Neuronal stem cell (in vitro differentiated cells): ENCODE measurements at regions not wholly inside any gene's neighbourhood (a gene's known extent, or its start where the extent isn't known, plus 50 kb on each side); places are given as distances from the start of the nearest gene placed in this dataset.

Experiments used
- DNase-seq: peaks from one replicate; pipeline ENCODE4 v3.0.0-alpha.2; 2013; ENCODE audit warnings: low spot score
- H2AFZ ChIP-seq: one replicate; pipeline ENCODE4 v1.6.1; 2013; ENCODE audit warnings: mild to moderate bottlenecking, low read length, inconsistent platforms
- H2AK5ac ChIP-seq: 2 replicates; pipeline ENCODE4 v1.6.1; 2013; ENCODE audit warnings: low read depth, mild to moderate bottlenecking, inconsistent platforms, low read length, moderate library complexity, mixed read lengths
- H2BK120ac ChIP-seq: 2 replicates; pipeline ENCODE4 v1.6.1; 2013; ENCODE audit warnings: low read depth, mild to moderate bottlenecking, inconsistent platforms, low read length, moderate library complexity, mixed read lengths
- H2BK12ac ChIP-seq: one replicate; pipeline ENCODE4 v1.6.1; 2013; ENCODE audit warnings: low read length, inconsistent platforms
- H2BK15ac ChIP-seq: 2 replicates; pipeline ENCODE4 v1.6.1; 2013; ENCODE audit warnings: mild to moderate bottlenecking, low read length, inconsistent platforms, mixed read lengths
- H2BK5ac ChIP-seq: one replicate; pipeline ENCODE4 v1.6.1; 2013; ENCODE audit warnings: inconsistent platforms, mild to moderate bottlenecking, low read length, moderate library complexity
- H3K14ac ChIP-seq: one replicate; pipeline ENCODE4 v1.6.1; 2013; ENCODE audit warnings: low read length, inconsistent platforms
- H3K18ac ChIP-seq: 2 replicates; pipeline ENCODE4 v1.6.1; 2013; ENCODE audit warnings: low read length, inconsistent platforms
- H3K23ac ChIP-seq: 2 replicates; pipeline ENCODE4 v1.6.1; 2013; ENCODE audit warnings: low read depth, mild to moderate bottlenecking, mixed read lengths, low read length, inconsistent platforms; ENCODE audit not compliant: poor library complexity
- H3K27ac ChIP-seq: replicated peaks from 3 replicates; pipeline ENCODE4 v1.5.1; 2013; ENCODE audit warnings: low read length, inconsistent platforms
- H3K27me3 ChIP-seq, 3 experiments: 2 replicates each; pipeline ENCODE4 v1.6.1; 2013; ENCODE audit warnings: low read length in 3 of 3, mild to moderate bottlenecking in 2 of 3, inconsistent platforms in 1 of 3, low read depth in 1 of 3, mixed read lengths in 1 of 3, moderate library complexity in 1 of 3; ENCODE audit not compliant: control insufficient read depth in 3 of 3, insufficient read depth in 3 of 3
- H3K36me3 ChIP-seq, 2 donors: replicated peaks in 1 of 2; 2 replicates each; pipeline ENCODE4 v1.6.1; 2013; ENCODE audit warnings: low read length in 2 of 2; ENCODE audit not compliant: control insufficient read depth in 2 of 2, insufficient read depth in 2 of 2
- H3K4ac ChIP-seq: 2 replicates; pipeline ENCODE4 v1.6.1; 2013; ENCODE audit warnings: inconsistent platforms, mild to moderate bottlenecking, low read length, moderate library complexity
- H3K4me1 ChIP-seq, 2 donors: 1 replicate in 1 of 2; 2 replicates in 1 of 2; pipeline ENCODE4 v1.6.1; 2013; ENCODE audit warnings: low read length in 2 of 2, low read depth in 1 of 2; ENCODE audit not compliant: control insufficient read depth in 2 of 2, insufficient read depth in 1 of 2
- H3K4me2 ChIP-seq: one replicate; pipeline ENCODE4 v1.6.1; 2013; ENCODE audit warnings: mild to moderate bottlenecking, low read length, inconsistent platforms; ENCODE audit not compliant: insufficient read depth, poor library complexity, severe bottlenecking
- H3K4me3 ChIP-seq, 2 donors: 2 replicates each; pipeline ENCODE4 v1.5.1; 2013; ENCODE audit warnings: low read length in 2 of 2, mild to moderate bottlenecking in 2 of 2, inconsistent platforms in 1 of 2, moderate library complexity in 1 of 2
- H3K79me1 ChIP-seq: one replicate; pipeline ENCODE4 v1.6.1; 2013; ENCODE audit warnings: low read depth, mild to moderate bottlenecking, inconsistent platforms, low read length, moderate library complexity
- H3K9ac ChIP-seq: one replicate; pipeline ENCODE4 v1.6.1; 2013; ENCODE audit warnings: mild to moderate bottlenecking, low read depth, low read length, inconsistent platforms; ENCODE audit not compliant: poor library complexity
- H3K9me3 ChIP-seq, 2 donors: replicated peaks in 1 of 2; 2 replicates each; pipeline versions ENCODE3 to v1.6.1; 2013; ENCODE audit warnings: low read length in 2 of 2, mild to moderate bottlenecking in 2 of 2, inconsistent platforms in 1 of 2, low read depth in 1 of 2, mixed read lengths in 1 of 2, moderate library complexity in 1 of 2; ENCODE audit not compliant: control insufficient read depth in 2 of 2, insufficient read depth in 1 of 2
- H4K8ac ChIP-seq: one replicate; pipeline ENCODE4 v1.6.1; 2013; ENCODE audit warnings: low read depth, mild to moderate bottlenecking, inconsistent platforms, low read length, moderate library complexity
- H4K91ac ChIP-seq: one replicate; pipeline ENCODE4 v1.6.1; 2013; ENCODE audit warnings: low read length, low read depth, mild to moderate bottlenecking, inconsistent platforms; ENCODE audit not compliant: poor library complexity
- WGBS, 2 donors: extraction: QIAGEN DNeasy Blood & Tissue Kit; methylation state at CpG; one replicate each; pipeline ENCODE4 v1.1.7; 2013; ENCODE audit warnings: missing lambda C conversion rate in 2 of 2, mixed read lengths in 1 of 2; ENCODE audit not compliant: insufficient read length in 2 of 2, insufficient replicate concordance in 1 of 2; ENCODE audit errors: extremely low coverage in 2 of 2; 5-methylcytosine and 5-hydroxymethylcytosine counted together

DNA sequence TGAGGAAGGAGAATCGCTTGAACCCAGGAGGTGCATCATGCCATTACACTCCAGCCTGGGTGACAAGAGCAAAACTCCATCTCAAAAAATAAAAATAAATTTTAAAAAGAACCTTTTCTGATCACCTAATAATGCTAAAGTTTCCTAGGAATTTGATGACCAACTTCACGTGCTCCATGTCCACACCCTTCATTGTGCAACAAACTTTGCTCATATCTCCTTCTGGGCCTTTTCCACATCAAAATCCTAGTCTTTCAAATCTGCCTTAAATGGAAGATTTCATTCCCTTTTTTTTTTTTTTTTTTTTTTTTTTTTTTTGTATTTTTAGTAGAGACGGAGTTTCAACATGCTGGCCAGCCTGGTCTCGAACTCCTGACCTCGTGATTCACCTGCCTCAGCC, 112.5 kb upstream of the LOC128125822 start:
- H2AFZ ChIP-seq: no peak overlapping the region
- no peaks in the 10 kb centered on the region for H3K9me3 ChIP-seq
- H4K91ac ChIP-seq: no peak overlapping the region
- no peak overlapping the region for H2BK15ac ChIP-seq
- H3K14ac ChIP-seq: no peak overlapping the region
- no peak overlapping the region for H3K4me3 ChIP-seq
- no peak overlapping the region for H3K9ac ChIP-seq
- H3K18ac ChIP-seq: no peak overlapping the region
- no peak overlapping the region for H2AK5ac ChIP-seq
- no peaks in the 10 kb centered on the region for H3K36me3 ChIP-seq
- no peak overlapping the region for H4K8ac ChIP-seq
- no peak overlapping the region for H3K4ac ChIP-seq
- H2BK120ac ChIP-seq: no peak overlapping the region
- H2BK5ac ChIP-seq: no peak overlapping the region
- no peak overlapping the region for H2BK12ac ChIP-seq
- no peaks in the 10 kb centered on the region for H3K79me1 ChIP-seq
- H3K27ac ChIP-seq: no peak overlapping the region
- H3K4me2 ChIP-seq: no peak overlapping the region
- H3K4me1 ChIP-seq: peaks cover 0 to 1% of the 10 kb centered on the region in 2 donors
- H3K27me3 ChIP-seq: no peaks in the 10 kb centered on the region
- H3K23ac ChIP-seq: no peak overlapping the region
- DNase-seq: no peak
- no CpG with 5 or more reads among the region's 5 CpGs for WGBS, 2 donors

DNA sequence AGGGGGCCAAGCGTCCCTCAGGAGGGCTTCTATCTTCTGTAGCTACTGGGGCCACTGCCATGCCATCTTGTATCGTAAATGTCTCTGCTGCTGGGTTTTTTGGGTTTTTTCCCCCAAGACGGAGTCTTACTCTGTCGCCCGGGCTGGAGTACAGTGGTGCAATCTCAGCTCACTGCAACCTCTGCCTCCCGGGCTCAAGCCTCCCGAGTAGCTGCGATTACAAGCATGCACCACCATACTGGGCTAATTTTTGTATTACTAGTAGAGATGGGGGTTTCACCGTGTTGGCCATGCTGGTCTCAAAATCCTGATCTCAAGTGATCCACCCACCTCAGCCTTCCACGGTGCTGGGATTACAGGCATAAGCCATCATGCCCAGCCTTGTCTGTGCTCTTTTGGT, 111.3 kb upstream of the LOC128125822 start:
- WGBS, 2 donors: no CpG with 5 or more reads among the region's 10 CpGs
- no peak overlapping the region for H2AFZ ChIP-seq
- H3K27ac ChIP-seq: no peak overlapping the region
- H2BK12ac ChIP-seq: no peak overlapping the region
- H2BK15ac ChIP-seq: no peak overlapping the region
- H3K4me1 ChIP-seq: peaks cover 0 to 1% of the 10 kb centered on the region in 2 donors
- no peak overlapping the region for H3K4ac ChIP-seq
- no peaks in the 10 kb centered on the region for H3K9me3 ChIP-seq
- H3K4me3 ChIP-seq: no peak overlapping the region
- no peak overlapping the region for H3K18ac ChIP-seq
- H3K4me2 ChIP-seq: no peak overlapping the region
- H2BK5ac ChIP-seq: no peak overlapping the region
- no peak overlapping the region for H2BK120ac ChIP-seq
- H2AK5ac ChIP-seq: no peak overlapping the region
- H3K14ac ChIP-seq: peak overlapping the region; percentile 21
- no peak overlapping the region for H3K23ac ChIP-seq
- H3K9ac ChIP-seq: no peak overlapping the region
- no peak for DNase-seq
- no peak overlapping the region for H4K91ac ChIP-seq
- H3K36me3 ChIP-seq: no peaks in the 10 kb centered on the region
- H3K79me1 ChIP-seq: no peaks in the 10 kb centered on the region
- H4K8ac ChIP-seq: no peak overlapping the region
- H3K27me3 ChIP-seq: no peaks in the 10 kb centered on the region

DNA sequence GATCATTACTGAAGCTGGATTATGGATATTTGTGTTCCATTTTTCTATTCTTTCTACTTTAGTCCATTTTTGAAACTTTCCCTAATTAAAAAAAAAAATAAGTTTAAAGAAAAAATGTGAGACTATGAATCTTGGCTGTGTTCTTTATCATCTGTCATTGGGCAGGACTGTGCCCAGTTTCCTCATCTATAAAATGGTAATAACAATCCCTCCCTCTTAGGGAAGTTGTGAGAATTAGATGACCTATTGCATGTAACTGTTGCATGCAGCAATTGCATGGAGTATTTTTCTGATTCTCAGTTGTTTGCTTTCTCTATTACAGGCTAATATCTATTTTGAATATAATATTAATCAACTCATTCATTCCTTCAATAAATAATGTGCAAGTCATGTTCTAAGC, 108.2 kb upstream of the LOC128125822 start:
- Histone ChIP-seq H2AFZ (no peak overlapping the region), H3K4me3 (no peak overlapping the region), H2BK15ac (no peak overlapping the region), H3K4me1 (no peaks in the 10 kb centered on the region), H2BK120ac (no peak overlapping the region), H3K18ac (no peak overlapping the region), H2BK12ac (no peak overlapping the region), H2BK5ac (no peak overlapping the region), H3K36me3 (no peaks in the 10 kb centered on the region), H3K27ac (no peak overlapping the region), H4K91ac (no peak overlapping the region), H3K79me1 (no peaks in the 10 kb centered on the region), H3K4ac (no peak overlapping the region), H3K9ac (no peak overlapping the region), H3K27me3 (no peaks in the 10 kb centered on the region), H3K14ac (no peak overlapping the region), H4K8ac (no peak overlapping the region), H3K23ac (no peak overlapping the region), H2AK5ac (no peak overlapping the region), H3K9me3 (no peaks in the 10 kb centered on the region), H3K4me2 (no peak overlapping the region)
- no peak for DNase-seq

GRCh38 chr6:63465750-63466149, 106.5 kb upstream of the LOC128125822 start:
- H3K9me3 ChIP-seq: no peaks in the 10 kb centered on the region
- H3K27me3 ChIP-seq: no peaks in the 10 kb centered on the region
- H3K27ac ChIP-seq: no peak overlapping the region
- H2BK15ac ChIP-seq: no peak overlapping the region
- H2AFZ ChIP-seq: no peak overlapping the region
- no peak overlapping the region for H3K23ac ChIP-seq
- no peaks in the 10 kb centered on the region for H3K79me1 ChIP-seq
- no peaks in the 10 kb centered on the region for H3K4me1 ChIP-seq
- H4K91ac ChIP-seq: no peak overlapping the region
- no peak overlapping the region for H2BK12ac ChIP-seq
- no peak overlapping the region for H3K4ac ChIP-seq
- no peak overlapping the region for H3K18ac ChIP-seq
- H3K4me2 ChIP-seq: no peak overlapping the region
- peak overlapping the region; percentile 3 for H3K9ac ChIP-seq
- no peaks in the 10 kb centered on the region for H3K36me3 ChIP-seq
- H2BK120ac ChIP-seq: no peak overlapping the region
- H3K4me3 ChIP-seq: no peak overlapping the region
- H4K8ac ChIP-seq: no peak overlapping the region
- H3K14ac ChIP-seq: no peak overlapping the region
- no peak overlapping the region for H2BK5ac ChIP-seq
- WGBS, 2 donors: no CpG with 5 or more reads among the region's 2 CpGs
- no peak overlapping the region for H2AK5ac ChIP-seq
- DNase-seq: no peak
